SK-N-SH (cell line): ENCODE measurements at regions not wholly inside any gene's neighbourhood (a gene's known extent, or its start where the extent isn't known, plus 50 kb on each side); places are given as distances from the start of the nearest gene placed in this dataset.

Source experiments
- CTCF ChIP-seq: fragments of 200-600 bp; sonication (generic); IDR thresholded peaks from 2 replicates; pipeline ENCODE4 v1.6.1; 2017; ENCODE audit warnings: antibody characterized with exemption, mild to moderate bottlenecking, moderate library complexity
- EZH2phosphoT487 ChIP-seq: fragments of 200-600 bp; sonication (generic); IDR thresholded peaks from 2 replicates; pipeline ENCODE4 v1.6.1; 2017; ENCODE audit warnings: low read depth, mixed run types, mild to moderate bottlenecking, antibody characterized with exemption, moderate library complexity, borderline replicate concordance
- GABPA ChIP-seq: IDR thresholded peaks from 2 replicates; pipeline ENCODE4 v1.4.0; 2012; ENCODE audit warnings: low read depth, mild to moderate bottlenecking
- JUND ChIP-seq: IDR thresholded peaks from 2 replicates; pipeline ENCODE4 v1.4.0; 2012
- NFIC ChIP-seq: IDR thresholded peaks from 2 replicates; pipeline ENCODE4 v1.4.0; 2012; ENCODE audit warnings: borderline replicate concordance
- NRF1 ChIP-seq: IDR thresholded peaks from 2 replicates; pipeline ENCODE4 v1.6.1; 2012; ENCODE audit warnings: low read depth, mild to moderate bottlenecking, low read length
- RXRA ChIP-seq: IDR thresholded peaks from 2 replicates; pipeline ENCODE4 v1.4.0; 2012; ENCODE audit warnings: low read depth, mild to moderate bottlenecking, borderline replicate concordance
- SMC3 ChIP-seq: IDR thresholded peaks from 2 replicates; pipeline ENCODE4 v1.6.1; 2012; ENCODE audit warnings: low read depth, low read length, improper control_type of control experiment
- TF ChIP-seq, protein P1 (sequence below): IDR thresholded peaks from 2 replicates; pipeline ENCODE4 v1.4.0; 2012; ENCODE audit warnings: low read depth, borderline replicate concordance

DNA sequence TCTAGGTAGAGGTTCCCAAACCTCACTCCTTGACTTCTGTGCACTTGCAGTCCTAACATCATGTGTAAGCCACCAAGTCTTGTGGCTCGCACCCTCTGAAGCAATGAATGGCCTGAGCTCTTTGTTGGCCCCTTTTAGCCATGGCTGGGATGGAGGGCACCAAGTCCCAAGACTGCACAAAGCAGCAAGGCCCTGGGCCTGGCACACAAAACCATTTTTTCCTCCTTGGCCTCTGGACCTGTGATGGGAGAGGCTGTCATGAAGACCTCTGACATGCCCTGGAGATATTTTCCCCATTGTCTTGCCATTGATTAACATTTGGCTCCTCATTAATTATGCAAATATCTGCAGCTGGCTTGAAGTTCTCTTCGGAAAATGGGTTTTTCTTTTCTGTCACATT, 60.3 kb upstream of the MALRD1 start (continued):
- TF ChIP-seq, protein P1, sequence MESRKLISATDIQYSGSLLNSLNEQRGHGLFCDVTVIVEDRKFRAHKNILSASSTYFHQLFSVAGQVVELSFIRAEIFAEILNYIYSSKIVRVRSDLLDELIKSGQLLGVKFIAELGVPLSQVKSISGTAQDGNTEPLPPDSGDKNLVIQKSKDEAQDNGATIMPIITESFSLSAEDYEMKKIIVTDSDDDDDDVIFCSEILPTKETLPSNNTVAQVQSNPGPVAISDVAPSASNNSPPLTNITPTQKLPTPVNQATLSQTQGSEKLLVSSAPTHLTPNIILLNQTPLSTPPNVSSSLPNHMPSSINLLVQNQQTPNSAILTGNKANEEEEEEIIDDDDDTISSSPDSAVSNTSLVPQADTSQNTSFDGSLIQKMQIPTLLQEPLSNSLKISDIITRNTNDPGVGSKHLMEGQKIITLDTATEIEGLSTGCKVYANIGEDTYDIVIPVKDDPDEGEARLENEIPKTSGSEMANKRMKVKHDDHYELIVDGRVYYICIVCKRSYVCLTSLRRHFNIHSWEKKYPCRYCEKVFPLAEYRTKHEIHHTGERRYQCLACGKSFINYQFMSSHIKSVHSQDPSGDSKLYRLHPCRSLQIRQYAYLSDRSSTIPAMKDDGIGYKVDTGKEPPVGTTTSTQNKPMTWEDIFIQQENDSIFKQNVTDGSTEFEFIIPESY, result no peak
- TF ChIP-seq RXRA (no peak), EZH2phosphoT487 (no peak), JUND (no peak), SMC3 (no peak), GABPA (no peak), NFIC (no peak), NRF1 (no peak), CTCF (no peak)
